ENCODE measurements at regions not wholly inside any gene's neighbourhood (a gene's known extent, or its start where the extent isn't known, plus 50 kb on each side); places are given as distances from the start of the nearest gene placed in this dataset.

DNA sequence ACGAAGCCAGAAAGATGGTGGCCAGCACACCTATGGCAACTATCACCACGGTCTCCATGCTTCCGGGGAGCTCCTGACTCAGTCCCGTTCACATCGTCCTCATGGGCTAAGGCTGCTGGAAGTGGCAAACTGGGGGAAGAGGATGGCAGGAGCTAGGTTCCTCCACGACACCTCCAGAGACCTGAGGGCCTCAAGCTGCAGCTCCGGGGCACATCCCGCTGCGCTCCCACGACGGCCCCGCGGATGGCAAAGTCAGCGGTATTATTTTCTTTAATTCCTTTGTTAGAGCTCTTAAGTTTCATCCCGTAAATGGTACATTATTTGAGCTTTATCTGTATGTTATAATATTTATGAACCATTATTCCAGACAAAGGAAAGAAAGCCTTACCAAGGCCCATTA, 190.5 kb downstream of the DACT1 start:
- DNase-seq, result peak in 1 of 3 donors; percentile 32
- Histone ChIP-seq H3K4me1 (ENCODE audit: low read depth) (peaks cover 6% of the 10 kb centered on the region), H3K9me3 (no peaks in the 10 kb centered on the region), H3K4me3 (no peak overlapping the region), H3K36me3 (ENCODE audit: low read depth) (no peaks in the 10 kb centered on the region)
- TF ChIP-seq, protein P1, sequence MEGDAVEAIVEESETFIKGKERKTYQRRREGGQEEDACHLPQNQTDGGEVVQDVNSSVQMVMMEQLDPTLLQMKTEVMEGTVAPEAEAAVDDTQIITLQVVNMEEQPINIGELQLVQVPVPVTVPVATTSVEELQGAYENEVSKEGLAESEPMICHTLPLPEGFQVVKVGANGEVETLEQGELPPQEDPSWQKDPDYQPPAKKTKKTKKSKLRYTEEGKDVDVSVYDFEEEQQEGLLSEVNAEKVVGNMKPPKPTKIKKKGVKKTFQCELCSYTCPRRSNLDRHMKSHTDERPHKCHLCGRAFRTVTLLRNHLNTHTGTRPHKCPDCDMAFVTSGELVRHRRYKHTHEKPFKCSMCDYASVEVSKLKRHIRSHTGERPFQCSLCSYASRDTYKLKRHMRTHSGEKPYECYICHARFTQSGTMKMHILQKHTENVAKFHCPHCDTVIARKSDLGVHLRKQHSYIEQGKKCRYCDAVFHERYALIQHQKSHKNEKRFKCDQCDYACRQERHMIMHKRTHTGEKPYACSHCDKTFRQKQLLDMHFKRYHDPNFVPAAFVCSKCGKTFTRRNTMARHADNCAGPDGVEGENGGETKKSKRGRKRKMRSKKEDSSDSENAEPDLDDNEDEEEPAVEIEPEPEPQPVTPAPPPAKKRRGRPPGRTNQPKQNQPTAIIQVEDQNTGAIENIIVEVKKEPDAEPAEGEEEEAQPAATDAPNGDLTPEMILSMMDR (IDR thresholded peaks at IDR 0.05), result no peak
- intact Hi-C loops (cut with DNase I, micrococcal nuclease), result loop anchor here in 1 of 2 donors (5.0 kb wide), 1 partner anchor 191 kb away; the partner anchor contains the start of gene DACT1
- ATAC-seq, result no peak

DNA sequence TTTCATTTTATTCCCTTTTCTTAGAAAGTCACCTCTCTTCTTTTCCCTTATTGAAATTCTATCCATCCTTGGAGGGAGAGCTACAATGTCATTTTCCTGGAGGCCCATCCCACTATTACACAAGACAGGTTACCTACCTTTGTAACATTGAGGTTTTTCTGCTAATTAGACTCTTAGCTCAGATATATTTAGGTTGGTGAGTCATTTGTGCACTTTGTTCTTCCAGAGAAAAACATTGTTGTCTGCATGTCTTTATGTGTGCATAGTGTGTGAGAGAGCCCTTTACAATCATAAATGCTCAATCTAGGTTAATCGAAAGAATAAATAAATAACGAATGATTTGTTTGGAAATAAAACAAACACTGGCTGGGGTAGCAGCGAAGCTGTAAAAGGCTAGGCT, 191.8 kb downstream of the DACT1 start:
- H3K4me1 ChIP-seq (ENCODE audit: low read depth), result peaks cover 6% of the 10 kb centered on the region
- H3K36me3 ChIP-seq (ENCODE audit: low read depth), result no peaks in the 10 kb centered on the region
- ATAC-seq (peak; percentile 97), DNase-seq (peak in 1 of 3 donors; percentile 24)
- H3K9me3 ChIP-seq, result no peaks in the 10 kb centered on the region
- intact Hi-C loops (cut with DNase I, micrococcal nuclease), result loop anchor here in 1 of 2 donors (5.0 kb wide), 1 partner anchor 192 kb away; the partner anchor contains the start of gene DACT1
- TF ChIP-seq, protein P1 (IDR thresholded peaks at IDR 0.05), result no peak
- no peak overlapping the region for H3K4me3 ChIP-seq

DNA sequence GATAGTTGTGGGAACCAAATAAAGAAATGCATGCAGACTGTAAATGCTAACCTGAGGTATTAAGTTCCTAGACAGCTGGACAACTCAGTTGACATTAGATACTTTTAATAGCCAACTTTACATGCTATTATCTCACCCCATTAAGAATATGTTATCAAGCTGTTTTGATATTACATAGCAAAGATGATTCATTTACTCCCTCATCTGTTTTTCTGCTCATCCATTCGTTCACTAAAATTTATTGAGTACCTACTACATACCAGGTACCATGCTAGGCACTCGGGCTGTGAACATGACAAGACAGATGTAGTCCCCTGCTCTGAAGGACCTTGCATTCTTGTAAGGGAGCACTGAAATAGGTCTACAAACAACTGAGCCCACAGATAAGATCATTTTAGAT, 192.4 kb downstream of the DACT1 start:
- Histone ChIP-seq H3K9me3 (no peaks in the 10 kb centered on the region), H3K4me1 (ENCODE audit: low read depth) (peaks cover 6% of the 10 kb centered on the region), H3K4me3 (no peak overlapping the region), H3K36me3 (ENCODE audit: low read depth) (no peaks in the 10 kb centered on the region)
- TF ChIP-seq, protein P1 (IDR thresholded peaks at IDR 0.05), result no peak
- no peak for DNase-seq
- intact Hi-C loops (cut with DNase I, micrococcal nuclease), result no loop called here
- ATAC-seq, result no peak

DNA sequence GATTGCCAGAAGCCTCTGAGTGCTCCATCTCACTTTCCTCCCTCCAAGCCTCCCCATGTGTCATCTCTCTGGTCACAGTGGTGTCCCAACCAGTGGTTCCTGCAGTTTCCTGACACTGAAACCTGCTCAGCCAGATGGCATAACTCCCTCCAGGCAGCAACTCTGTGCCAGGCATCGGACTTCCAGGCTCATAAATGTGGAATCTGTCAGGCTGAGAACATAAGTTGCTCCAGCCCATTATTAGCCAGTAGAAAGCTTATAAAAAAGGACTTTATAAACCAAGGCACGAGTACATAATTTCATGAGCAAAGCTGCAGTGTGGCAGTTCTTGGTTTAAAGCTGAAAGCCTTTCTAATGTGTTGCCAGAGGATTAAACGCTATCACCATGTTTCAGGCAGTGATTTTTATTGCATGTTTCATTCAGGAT, 194.3 kb downstream of the DACT1 start:
- Histone ChIP-seq H3K4me3 (no peak overlapping the region), H3K36me3 (ENCODE audit: low read depth) (no peaks in the 10 kb centered on the region), H3K4me1 (ENCODE audit: low read depth) (peaks cover 6% of the 10 kb centered on the region), H3K9me3 (no peaks in the 10 kb centered on the region)
- ATAC-seq, result no peak
- TF ChIP-seq, protein P1 (IDR thresholded peaks at IDR 0.05), result no peak
- no peak for DNase-seq
- intact Hi-C loops (cut with DNase I, micrococcal nuclease), result no loop called here

DNA sequence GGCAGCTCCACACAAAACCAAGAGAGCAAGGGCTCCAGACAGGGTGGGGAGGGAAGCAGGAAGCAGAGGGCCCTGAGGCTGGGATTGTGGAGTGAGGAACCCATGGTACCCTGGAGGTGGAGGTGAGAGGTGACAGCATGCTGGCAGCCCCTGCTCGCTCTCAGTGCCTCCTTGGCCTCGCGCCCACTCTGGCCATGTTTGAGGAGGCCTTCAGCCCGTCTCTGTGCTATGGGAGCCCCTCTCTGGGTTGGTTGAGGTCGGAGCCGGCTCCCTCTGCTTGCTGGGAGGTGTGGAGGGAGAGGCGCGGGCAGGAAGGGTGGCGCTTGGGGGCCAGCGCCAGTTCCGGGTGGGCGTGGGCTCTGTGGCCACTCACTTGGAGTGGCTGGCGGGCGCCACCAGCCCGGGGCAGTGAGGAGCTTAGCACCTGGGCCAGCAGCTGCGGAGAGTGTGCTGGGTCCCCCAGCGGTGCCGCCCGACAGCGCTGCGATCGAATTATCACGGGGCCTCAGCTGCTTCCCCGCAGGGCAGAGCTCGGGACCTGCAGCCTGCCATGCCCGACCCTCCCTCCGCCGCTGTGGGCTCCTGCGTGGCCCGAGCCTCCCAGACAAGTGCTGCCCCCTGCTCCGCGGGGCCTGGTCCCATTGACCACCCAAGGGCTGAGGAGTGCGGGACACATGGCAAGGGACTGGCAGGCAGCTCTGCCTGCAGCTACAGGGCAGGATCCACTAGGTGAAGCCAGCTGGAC, 196.0 kb downstream of the DACT1 start:
- peaks cover 6% of the 10 kb centered on the region for H3K4me1 ChIP-seq (ENCODE audit: low read depth)
- TF ChIP-seq, protein P1 (IDR thresholded peaks at IDR 0.05), result no peak
- no peaks in the 10 kb centered on the region for H3K36me3 ChIP-seq (ENCODE audit: low read depth)
- intact Hi-C loops (cut with DNase I, micrococcal nuclease), result no loop called here
- no peaks in the 10 kb centered on the region for H3K9me3 ChIP-seq
- DNase-seq, result no peak
- H3K4me3 ChIP-seq, result no peak overlapping the region
- ATAC-seq, result no peak

Measured in mucosa of descending colon (tissue), 3 donors.